ENCODE measurements at regions not wholly inside any gene's neighbourhood (a gene's known extent, or its start where the extent isn't known, plus 50 kb on each side); places are given as distances from the start of the nearest gene placed in this dataset.

DNA sequence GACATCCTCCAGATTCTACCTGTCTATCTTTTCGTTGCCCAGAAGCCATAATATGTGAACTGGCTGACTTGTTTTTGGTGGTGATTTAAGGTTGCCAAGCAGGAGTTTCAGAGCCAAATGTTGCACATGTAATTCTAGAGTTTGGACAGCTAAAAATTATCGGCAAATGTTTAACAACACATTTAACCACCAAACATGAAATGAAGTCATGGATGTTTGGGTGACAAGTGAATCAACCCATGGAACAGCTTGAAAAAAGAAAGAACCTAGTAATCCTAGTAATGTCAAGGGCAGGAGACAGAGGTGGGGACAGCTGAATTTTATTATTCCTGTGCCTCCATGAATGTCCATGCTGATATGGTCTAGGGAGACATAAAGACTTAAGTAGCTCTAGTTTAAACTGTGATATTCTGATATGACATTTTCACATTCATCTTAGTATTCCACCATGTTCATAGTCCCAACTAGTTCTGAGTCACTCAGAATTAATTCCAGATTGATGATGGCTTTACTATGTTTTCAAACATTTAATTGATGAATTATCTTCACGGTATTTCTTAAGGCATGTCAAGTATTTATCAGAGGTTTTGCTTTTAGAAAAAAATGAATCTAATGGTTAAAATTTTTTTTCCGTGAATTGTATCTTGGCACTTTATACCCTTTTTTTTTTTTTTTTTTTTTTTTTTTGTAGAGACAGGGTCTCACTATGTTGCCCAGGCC, 101.7 kb downstream of the SOCS6 start:
- TF ChIP-seq, protein P1, sequence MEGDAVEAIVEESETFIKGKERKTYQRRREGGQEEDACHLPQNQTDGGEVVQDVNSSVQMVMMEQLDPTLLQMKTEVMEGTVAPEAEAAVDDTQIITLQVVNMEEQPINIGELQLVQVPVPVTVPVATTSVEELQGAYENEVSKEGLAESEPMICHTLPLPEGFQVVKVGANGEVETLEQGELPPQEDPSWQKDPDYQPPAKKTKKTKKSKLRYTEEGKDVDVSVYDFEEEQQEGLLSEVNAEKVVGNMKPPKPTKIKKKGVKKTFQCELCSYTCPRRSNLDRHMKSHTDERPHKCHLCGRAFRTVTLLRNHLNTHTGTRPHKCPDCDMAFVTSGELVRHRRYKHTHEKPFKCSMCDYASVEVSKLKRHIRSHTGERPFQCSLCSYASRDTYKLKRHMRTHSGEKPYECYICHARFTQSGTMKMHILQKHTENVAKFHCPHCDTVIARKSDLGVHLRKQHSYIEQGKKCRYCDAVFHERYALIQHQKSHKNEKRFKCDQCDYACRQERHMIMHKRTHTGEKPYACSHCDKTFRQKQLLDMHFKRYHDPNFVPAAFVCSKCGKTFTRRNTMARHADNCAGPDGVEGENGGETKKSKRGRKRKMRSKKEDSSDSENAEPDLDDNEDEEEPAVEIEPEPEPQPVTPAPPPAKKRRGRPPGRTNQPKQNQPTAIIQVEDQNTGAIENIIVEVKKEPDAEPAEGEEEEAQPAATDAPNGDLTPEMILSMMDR (IDR thresholded peaks at IDR 0.05), result no peak

DNA sequence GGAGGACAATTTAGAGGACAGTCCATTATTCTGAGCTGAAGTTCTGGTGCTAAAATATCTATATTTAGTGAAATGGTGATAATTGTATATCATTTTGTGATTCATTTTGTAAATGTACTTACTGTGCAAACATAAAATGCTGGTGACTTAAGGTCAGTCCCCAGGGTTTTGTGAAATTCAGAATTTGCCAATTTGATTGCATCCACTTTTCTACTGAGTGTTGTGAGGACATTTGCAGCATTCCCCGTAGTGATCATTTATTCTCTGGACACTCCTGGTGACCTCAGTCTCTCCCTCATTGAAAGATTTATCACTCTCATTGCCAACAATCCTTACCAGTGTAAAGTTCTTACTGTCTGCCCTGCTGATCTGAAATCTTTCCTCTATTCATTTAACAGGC, 98.2 kb downstream of the SOCS6 start:
- TF ChIP-seq, protein P1 (IDR thresholded peaks at IDR 0.05), result no peak

DNA sequence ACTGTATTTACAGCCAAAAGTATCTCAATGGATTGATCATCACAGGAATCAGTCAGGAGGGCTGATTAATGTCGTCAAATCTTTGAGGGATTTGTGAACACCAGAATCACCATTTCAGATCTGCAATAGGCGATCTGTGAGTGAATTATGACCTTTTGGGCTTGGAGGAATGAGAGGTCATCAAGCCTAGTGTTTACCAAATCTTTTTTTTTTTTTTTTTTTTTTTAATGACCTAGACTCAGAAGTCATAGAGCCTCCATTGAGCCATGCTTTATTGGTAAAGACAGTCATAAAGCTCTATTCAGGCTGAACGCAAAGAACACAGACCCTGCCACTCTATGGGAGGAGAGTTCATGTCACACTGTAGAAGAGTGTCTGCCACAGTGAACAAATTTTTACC, 97.7 kb downstream of the SOCS6 start:
- TF ChIP-seq, protein P1 (IDR thresholded peaks at IDR 0.05), result no peak

DNA sequence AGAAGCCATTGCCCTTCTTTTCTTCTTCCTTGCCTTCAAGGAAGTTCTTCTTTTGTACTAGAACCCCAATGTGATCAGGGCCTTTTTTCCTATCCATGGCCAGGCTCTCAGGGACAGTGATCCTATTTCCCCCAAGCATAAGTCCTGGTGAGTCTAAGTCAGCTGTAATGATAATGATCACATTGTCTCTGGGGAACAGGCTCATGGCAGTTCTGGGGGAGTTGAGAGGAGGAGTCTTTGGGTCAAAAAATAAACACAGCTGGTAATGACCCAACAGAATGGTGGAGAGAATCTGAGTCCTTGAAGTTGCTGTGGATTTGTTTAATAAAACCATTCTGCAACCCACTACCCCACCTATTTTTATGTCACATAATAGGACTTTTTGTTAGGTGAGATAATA, 96.6 kb downstream of the SOCS6 start:
- TF ChIP-seq, protein P1 (IDR thresholded peaks at IDR 0.05), result no peak

DNA sequence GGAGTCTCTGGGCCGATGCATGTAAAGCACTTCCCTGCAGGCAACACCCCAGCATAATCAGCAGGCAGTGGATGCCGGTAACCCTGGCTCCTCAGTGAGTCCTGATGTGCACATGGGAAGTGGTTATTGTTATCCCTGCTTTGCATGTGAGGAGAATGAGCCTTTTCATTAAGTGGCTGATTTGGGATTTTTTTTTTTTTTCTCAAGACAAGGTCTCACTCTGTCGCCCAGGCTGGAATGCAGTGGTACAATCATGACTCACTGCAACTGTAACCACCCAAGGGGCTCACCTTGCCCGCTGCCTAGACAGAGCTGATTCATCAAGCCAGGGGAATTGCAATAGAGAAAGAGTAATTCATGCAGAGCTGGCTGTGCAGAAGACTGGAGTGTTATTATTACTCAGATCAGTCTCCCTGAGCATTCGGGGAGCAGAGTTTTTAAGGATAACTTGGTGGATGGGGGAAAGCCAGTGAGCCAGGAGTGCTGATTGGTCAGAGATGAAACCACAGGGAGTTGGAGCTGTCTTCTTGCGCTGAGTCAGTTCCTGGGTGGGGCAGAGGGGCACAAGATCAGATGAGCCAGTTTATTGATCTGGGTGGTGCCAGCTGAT, 95.4 kb downstream of the SOCS6 start:
- TF ChIP-seq, protein P1 (IDR thresholded peaks at IDR 0.05), result no peak

DNA sequence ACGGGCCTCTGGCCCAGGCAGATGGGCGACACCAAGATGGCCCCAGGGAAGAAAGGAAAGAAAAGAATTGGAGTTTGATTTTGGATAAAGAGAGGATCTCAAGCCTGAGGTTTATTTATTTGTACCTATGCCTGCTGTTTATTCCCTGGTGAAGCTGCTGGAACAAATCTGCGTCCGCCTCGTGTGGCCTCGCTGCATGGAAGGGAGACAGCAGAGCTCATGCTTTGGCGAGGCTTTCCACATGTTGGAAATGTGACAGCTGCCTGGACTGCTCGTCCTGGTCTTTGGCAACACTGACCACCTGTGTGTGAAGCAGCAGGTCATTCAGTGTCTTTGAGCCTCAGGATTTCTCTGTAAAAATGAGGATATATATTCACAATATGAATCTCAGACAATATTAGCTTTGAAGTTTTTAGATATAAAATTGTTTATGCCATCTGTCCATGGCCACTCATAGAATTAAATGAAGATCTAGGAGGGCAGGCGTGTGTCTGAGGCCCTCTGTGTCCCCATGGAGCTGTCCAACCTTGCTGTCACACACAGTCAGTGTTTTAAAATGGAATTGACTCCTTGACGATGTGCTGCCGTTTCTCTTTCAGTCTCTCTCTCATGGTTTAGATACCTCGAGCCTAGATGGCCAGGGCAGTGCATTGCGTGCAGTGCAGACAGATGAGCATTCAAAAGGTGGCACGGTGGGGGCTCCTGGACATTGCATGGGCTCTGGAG, 94.3 kb downstream of the SOCS6 start:
- TF ChIP-seq, protein P1 (IDR thresholded peaks at IDR 0.05), result no peak

DNA sequence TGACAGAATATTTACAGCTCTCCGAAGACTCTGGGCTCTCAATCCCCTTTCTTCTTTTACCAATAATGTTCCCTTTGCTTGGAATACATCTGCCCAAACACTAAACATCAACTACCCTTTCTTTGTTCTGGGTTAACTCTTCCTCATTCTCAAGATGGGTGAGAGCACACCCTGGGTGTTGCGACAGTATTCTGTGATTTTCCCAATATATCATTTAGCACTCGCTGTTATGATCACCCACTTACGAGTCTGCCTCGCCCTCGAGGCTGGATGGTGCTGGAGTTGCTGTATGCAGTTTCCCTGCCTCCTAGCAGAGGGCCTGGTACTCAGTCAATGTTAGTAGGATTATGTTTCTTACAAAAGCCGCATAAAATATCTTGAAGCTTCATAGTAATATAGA, 93.2 kb downstream of the SOCS6 start:
- TF ChIP-seq, protein P1 (IDR thresholded peaks at IDR 0.05), result no peak
